Stimulated activated CD4-positive, alpha-beta T cell treated with anti-CD3 and anti-CD28 coated beads, TNF-alpha, amount 100 ng/mL, for 48 hours (primary cell): ENCODE measurements at regions not wholly inside any gene's neighbourhood (a gene's known extent, or its start where the extent isn't known, plus 50 kb on each side); places are given as distances from the start of the nearest gene placed in this dataset.

ENCODE experiments used
- DNase-seq, 3 donors: peaks; one replicate each; pipeline ENCODE4 v3.0.0-alpha.2; 2020; ENCODE audit warnings: low read depth in 3 of 3

DNA sequence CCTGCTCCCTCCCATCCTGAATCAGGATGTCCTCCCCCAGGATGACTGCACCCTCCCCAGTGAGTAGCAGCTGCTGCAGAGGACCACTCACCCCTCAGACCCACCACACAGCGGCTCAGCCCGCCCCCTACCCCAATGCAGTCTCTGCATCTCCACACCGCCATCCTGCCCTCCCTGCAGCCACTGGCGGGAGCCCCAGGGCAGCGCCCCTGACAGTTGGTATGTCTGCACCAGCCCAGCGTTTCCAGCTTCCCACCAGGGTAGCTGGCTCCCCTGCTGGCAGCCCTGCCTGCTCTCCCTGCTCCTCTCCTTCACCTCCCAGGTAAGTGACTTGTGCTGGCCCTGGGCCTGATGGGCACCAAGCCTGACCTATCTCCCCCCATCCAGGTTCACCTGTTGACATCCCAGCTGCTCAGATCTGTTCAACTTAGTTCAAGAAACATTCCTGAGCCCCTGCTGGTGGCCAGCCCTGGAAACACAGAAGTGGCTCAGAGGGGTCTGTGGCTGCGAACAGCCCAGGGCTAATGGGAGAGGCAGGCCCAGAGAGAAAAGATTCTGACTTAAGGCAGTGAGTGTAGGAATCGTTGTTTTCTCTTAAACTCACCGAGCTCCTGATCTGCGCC, 117.7 kb upstream of the RAB6C start:
- no peak for DNase-seq

DNA sequence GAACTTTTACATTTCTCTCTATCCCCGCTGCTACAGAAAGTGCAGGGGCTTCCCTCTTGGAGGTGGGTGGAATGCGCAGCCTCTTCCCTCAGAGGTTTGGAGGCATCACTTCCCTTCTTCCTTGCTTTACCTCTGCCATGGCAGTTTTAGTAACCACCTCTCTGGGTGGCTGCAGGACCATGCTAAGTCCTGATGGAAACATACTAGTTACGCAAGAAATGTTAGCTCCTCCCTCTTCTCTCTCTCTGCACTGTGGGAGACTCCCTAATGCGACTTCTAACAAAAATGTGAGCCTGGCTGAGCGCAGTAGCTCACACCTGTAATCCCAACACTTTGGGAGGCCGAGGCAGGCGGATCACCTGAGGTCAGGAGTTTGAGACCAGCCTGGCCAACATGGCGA, 116.8 kb upstream of the RAB6C start:
- DNase-seq, result no peak

DNA sequence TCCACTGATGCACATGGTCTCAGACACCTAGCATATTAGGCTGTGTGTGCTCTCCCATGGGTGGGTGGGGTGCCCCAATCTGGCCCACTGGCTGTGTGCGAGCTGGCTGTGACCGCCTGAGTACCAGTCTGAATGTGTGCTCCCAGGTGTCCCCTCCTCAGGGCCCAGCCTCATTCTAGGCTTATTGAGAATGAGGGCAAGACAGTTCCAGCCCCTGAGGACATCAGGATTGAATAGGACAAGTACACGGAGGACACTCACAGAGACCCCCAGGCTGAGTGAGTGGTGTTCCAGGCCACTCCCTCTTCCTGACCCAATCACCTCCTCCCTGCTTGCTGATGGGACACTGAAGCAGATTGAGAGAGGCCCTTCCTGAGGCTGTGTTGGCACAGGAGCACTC, 116.1 kb upstream of the RAB6C start:
- DNase-seq, result no peak

- no peak for DNase-seq
Measured at GRCh38 chr2:129864719-129865118, 114.7 kb upstream of the RAB6C start.

DNA sequence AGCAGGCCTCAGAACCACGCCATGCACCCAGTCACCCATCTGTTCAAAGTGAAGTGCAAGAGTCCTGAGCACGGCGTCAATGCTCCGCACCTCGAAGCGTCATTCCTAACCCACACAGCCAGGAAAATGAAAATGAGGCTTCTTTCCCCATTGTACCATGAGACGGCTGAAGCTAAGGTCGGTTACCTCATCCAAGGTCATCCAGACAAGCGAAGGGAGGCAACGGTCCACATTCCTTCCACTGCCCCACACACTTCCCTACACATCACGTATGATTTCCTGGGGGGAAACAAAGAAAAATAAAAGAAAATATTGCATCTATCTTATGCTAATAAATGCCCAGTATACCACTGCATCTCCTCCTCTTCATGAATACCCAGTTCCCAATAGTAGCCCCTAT, 113.5 kb upstream of the RAB6C start:
- no peak for DNase-seq

DNA sequence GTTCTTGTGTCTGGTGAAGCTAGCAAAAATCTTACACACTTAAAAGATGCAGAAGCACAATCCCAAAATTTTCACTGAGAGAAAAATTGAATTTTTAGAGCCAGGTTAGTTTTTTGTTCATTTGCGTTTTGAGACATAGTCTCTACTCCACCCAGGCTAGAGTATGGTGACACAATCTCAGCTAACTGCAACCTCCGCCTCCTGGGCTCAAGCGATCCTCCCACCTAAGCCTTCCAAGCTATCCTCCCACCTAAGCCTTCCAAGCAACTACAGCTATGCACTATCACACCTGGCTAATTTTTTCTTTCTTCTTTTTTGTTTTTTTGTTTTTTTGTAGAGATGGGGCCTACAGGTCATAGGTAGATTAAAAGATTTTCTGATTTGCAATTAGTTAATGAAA, 113.1 kb upstream of the RAB6C start:
- no peak for DNase-seq

- DNase-seq, result no peak
Measured at GRCh38 chr2:129868151-129868550, 111.3 kb upstream of the RAB6C start.

- DNase-seq, result no peak
Measured at GRCh38 chr2:129870685-129871241, 108.7 kb upstream of the RAB6C start.

- DNase-seq, result no peak
Measured at GRCh38 chr2:129872446-129872845, 107.0 kb upstream of the RAB6C start.

DNA sequence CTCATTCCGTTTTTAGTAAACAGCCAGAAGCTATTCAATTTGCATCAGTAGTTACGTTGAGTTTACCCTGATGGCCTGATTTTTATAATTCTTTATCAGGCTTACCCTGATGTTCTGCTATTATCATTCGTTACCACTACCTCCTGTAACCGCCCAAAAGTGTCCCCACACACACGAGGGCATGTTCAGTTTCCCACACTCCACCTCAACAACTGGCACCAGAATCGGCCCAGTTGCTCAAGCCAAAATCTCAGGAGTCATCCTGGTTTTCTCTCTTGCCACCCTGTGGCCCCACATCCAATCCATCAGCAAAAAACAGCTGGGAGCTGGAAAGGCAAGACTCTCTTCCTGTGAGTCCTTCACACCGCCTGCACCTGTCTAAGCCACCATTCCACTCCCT, 102.9 kb upstream of the RAB6C start:
- DNase-seq, result no peak

DNA sequence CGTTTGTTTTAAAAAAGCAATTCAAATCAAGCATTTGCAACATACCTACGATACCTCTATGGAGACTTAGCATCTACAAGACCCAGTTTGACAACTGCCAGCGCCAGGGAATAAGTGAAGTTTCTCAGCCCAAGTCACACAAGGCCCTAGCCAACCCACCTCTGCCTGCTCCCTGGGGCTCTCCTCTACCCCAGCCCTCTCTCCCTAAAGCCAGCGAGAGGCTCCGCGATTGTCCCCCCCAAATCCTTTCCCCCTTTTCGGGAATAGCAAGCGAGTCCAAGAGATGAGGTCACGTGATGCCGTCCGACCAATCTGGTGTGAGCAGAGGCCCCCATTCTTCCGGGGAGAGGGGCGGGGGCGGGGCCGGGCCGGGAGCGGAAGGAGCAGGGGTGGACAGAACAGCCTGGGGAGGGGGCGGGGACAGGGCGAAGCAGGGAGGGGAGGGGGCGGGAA, 102.2 kb upstream of the RAB6C start:
- DNase-seq, result peak; percentile 59 to 86 (median 71)

DNA sequence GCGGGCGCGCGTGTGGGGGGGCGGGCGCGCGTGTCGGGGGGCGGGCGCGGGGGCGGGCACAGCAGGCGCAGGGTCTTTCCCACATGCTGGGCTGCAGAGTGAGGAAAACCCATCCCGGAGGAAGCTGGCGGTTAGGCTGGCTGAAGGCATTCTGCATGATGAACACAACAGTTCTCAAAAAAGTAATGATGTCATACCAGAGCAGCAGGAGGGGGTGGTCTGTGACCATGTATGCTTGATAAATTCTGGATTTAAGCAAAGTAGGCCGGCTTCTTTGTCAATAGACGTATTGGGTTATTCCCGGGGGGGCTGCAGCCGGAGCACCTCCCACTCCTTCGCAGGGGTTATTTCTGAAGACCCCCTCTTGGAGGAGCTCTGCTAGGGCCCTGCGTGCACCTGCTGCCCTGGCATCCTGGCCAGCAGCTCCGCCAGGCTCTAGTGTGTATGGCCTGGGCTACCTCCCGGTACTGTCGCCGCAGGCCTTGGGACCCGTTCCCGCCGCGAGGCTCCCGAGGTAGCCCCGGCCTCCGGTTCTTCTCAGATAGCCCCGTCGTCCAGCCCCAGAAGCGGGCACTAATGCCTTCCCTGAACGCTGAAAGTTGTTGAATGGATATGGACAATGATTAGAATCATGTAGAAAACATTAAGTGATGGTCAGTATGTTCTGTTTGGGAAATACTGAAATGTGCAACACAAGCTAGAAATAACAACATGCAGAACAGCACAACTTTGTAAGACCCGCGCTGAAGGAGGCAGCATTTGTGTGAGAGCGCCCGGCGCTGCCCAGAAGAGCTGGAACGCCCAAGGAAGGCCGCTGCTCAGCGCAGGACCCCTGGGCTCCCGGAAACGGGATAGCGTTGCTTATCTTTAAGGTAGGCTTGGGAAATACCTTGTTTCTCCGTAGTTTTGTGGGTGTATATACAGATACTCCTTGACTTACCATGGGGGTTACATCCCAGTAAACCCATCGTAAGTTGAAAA, 101.4 kb upstream of the RAB6C start:
- no peak for DNase-seq

DNA sequence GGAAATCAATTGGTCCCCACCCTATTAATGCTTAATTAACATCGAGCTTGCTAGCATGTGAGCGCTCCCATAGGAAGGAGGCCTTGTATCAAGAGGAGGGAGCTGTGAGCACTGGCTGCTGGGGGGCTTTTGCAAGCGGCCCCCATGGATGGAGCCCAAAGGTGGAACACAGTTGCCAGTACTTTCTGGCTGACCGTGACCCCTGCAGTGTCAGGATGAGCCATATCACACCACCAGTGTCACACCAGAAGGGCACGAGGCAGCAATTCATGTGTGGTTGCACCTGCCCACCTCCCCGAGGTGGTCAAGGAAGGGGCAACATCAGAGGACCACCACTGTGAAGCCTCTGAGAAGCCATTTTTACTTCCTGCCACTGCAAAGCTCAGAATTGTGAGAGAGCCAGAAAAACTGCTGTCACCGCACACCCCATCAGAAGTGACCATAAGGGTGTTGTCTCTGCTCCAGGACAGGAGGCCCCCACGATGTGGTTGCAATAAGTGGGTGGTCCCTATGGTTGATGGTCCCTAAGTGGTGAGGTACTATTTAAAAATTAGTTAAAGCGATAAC, 99.8 kb upstream of the RAB6C start:
- DNase-seq, result no peak

DNA sequence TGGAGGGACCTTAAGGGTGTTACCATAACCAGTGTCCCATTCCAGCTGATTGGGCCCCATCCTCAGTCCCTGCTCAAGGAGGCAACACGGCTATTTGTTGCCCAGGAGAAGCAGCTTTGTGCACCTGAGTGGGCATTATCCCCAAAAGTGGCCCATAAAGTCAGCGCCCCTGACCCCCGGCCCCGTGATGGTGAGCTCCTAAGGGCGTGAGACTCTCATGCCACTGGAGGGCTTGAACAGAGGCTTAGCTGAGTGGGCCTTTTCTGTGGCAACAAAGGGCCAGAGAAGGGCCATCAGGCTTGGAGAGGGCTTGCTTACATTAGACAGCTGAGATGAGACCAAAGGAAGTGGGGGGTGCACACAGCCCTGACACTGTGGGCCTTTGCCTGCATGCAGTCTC, 99.2 kb upstream of the RAB6C start:
- no peak for DNase-seq

DNA sequence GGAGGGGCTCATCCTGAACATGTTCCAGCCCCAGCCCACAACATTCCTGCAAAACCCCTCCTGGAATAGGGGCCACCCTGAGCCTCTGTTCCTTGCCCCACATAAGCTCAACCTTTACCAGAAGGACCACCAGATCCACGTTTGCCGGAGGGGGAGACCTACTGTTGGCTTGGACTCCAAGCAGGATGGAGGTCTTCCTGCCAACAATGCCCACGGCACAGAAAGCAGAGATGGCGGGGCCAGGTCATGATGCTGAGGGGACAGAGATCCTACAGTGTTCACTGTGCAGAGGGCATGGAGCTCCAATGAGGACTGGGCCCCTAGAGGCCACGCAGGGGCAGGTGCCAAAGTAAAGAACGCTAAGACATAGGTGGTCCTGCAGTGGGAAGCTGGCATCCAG, 98.5 kb upstream of the RAB6C start:
- no peak for DNase-seq

GRCh38 chr2:129881786-129882396, 97.6 kb upstream of the RAB6C start:
- no peak for DNase-seq

GRCh38 chr2:129882476-129882875, 97.0 kb upstream of the RAB6C start:
- DNase-seq, result no peak

GRCh38 chr2:129883121-129883520, 96.3 kb upstream of the RAB6C start:
- no peak for DNase-seq

DNA sequence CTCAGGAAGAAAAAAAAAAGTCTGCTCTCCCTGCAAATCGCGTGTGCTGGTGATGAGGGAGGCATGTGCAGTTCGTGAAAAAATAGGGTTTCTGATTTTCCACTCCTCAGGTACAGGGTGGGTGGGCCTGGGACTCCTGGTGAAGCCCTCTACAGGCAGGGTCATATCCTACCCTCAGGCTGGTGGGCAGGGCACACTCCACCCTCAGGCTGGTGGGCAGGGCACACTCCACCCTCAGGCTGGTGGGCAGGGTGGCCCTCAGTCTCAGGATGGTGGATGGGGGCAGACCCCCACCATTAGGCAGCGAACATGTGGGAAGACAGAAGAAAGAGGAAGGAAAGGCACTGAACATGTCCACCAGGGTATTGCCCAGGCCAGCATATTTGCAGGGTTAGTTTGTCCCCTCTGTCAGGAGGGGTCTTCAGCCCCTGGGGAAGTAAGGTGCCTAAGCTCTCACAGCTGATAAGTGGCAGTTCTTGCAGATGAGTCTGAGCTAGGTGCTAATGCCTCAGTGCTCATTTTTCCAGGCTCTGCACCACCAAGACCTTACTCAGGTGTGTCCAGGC, 95.2 kb upstream of the RAB6C start:
- DNase-seq, result no peak

- DNase-seq, result no peak
Measured at GRCh38 chr2:129885735-129886134, 93.7 kb upstream of the RAB6C start.

GRCh38 chr2:129887688-129888266, 91.7 kb upstream of the RAB6C start:
- DNase-seq, result no peak
